GM12874 (cell line): ENCODE measurements at regions not wholly inside any gene's neighbourhood (a gene's known extent, or its start where the extent isn't known, plus 50 kb on each side); places are given as distances from the start of the nearest gene placed in this dataset.

Experiments used
- TF ChIP-seq, protein P1 (sequence below): IDR thresholded peaks from 2 replicates; pipeline ENCODE4 v1.5.1; 2011; ENCODE audit warnings: low read depth, mild to moderate bottlenecking, control low read depth, low read length, moderate library complexity; ENCODE audit not compliant: insufficient read depth

GRCh38 chr1:56188855-56189254 is 390.5 kb downstream of the PLPP3 start:
- TF ChIP-seq, protein P1, sequence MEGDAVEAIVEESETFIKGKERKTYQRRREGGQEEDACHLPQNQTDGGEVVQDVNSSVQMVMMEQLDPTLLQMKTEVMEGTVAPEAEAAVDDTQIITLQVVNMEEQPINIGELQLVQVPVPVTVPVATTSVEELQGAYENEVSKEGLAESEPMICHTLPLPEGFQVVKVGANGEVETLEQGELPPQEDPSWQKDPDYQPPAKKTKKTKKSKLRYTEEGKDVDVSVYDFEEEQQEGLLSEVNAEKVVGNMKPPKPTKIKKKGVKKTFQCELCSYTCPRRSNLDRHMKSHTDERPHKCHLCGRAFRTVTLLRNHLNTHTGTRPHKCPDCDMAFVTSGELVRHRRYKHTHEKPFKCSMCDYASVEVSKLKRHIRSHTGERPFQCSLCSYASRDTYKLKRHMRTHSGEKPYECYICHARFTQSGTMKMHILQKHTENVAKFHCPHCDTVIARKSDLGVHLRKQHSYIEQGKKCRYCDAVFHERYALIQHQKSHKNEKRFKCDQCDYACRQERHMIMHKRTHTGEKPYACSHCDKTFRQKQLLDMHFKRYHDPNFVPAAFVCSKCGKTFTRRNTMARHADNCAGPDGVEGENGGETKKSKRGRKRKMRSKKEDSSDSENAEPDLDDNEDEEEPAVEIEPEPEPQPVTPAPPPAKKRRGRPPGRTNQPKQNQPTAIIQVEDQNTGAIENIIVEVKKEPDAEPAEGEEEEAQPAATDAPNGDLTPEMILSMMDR = no peak

DNA sequence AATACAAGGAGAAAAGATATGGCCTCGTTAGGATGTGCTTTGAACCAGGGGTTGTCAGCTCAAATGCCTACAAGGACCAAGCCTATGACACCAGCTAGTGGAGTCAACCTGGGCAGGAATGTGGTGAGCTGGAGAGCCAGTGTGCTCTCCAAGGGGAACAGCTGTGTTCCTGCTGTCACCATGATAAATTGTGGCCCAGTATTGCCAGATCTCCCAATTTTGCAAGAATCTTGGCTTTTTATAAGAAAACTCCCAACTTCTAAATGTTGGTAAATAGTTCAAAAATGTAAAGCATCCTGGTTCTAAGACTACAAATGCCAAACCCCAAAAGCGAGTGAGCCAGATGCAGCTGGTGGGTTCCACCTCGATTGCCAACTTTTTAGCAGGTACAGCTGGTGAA is 391.1 kb downstream of the PLPP3 start:
- TF ChIP-seq, protein P1 = no peak

DNA sequence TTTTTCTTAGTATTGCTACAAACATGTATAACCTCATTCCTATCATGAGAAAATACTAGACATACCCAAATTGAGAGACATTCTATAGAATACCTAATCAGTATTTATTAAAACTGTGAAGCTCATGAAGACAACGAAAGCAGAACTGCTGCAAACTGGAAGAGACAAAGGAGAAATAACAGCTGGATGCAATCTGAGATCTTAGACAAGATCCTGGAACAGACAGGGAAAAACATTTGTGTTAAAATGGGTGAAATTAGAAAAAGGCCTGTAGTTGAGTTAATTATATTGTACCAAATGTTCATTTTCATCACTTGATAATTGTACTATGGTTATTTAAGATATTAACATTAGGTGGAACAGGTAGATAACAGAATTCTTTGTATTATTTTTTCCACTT is 392.0 kb downstream of the PLPP3 start:
- TF ChIP-seq, protein P1 = no peak

- TF ChIP-seq, protein P1 = no peak
Observed at GRCh38 chr1:56185493-56185892, 393.9 kb downstream of the PLPP3 start.

DNA sequence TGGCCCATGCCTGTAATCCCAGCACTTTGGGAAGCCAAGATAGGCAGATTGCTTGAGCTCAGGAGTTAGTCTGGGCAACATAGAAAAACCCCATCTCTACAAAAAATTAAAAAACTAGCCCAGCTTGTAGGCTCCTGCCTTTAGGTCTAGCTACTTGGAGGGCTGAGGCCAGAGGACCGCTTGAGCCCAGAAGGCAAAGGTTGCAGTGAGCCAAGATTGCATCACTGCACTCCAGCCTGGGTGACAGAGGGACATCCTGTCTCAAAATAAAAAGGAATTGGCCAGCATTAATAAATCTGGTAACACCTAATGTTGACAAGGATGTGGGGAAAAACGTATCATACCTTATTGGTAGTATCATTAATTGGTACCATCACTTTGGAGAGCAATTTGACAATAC is 396.2 kb downstream of the PLPP3 start:
- TF ChIP-seq, protein P1 = no peak

- TF ChIP-seq, protein P1 = no peak
Observed at GRCh38 chr1:56180520-56181190, 398.7 kb downstream of the PLPP3 start.

DNA sequence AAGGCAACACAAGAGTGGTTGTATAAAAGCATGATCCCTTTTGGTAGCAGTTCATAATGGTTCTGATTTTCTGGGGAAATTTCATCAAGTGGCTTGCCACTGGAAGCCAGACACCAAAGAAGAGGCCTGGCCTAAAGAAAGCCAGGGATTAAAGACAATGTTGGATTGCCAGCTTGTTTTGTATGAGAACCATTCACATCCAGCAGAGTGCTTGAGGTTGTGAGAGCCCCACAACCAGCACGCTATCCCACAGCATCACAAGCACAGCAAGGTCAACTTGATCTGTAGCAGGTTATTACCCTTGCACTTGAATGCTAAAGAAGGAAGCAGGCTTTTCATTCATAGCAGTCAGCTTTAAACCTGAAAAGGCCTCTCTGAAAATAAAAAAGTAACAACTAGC is 399.8 kb downstream of the PLPP3 start:
- TF ChIP-seq, protein P1 = no peak
